Endothelial cell of umbilical vein (primary cell): ENCODE measurements at regions not wholly inside any gene's neighbourhood (a gene's known extent, or its start where the extent isn't known, plus 50 kb on each side); places are given as distances from the start of the nearest gene placed in this dataset.

Experiments used
- BruUV-seq: library from RNA; stranded (reverse); fragments of 400-500 nt; replicated peaks from 2 replicates; lab custom pipeline; 2021; lab: Mats Ljungman, UMichigan
- CTCF ChIA-PET: fragments of 300-600, 350-600 bp; sonication (Branson Sonifier 250); formaldehyde crosslinking; loops from one replicate; lab custom pipeline; 2021; ENCODE audit warnings: antibody characterized with exemption, inconsistent platforms; lab: Charles Lee
- POLR2A ChIA-PET: fragments of 300-600, 350-600 bp; sonication (Branson Sonifier 250); formaldehyde crosslinking; loops from one replicate; lab custom pipeline; 2021; ENCODE audit warnings: antibody characterized with exemption, inconsistent platforms; lab: Charles Lee
- DNase-seq: peaks from one replicate; pipeline ENCODE4 v3.0.0-alpha.2; 2011; ENCODE audit warnings: low read depth, low spot score
- FAIRE-seq: peaks from 2 replicates; lab custom pipeline; 2011; peaks lifted over from hg19 to GRCh38; lab: Jason Lieb, UNC
- H2AFZ ChIP-seq: 2 replicates; pipeline ENCODE4 v1.6.0; 2012; ENCODE audit warnings: low read depth, low read length, control low read depth, inconsistent platforms
- H3K27ac ChIP-seq: 2 replicates; pipeline ENCODE4 v1.5.1; 2011; ENCODE audit warnings: low read depth, mild to moderate bottlenecking, control low read depth, low read length, moderate library complexity; ENCODE audit not compliant: insufficient read depth
- H3K27me3 ChIP-seq, 2 experiments: 2 replicates each; pipeline versions ENCODE4 v1.6.0 to v1.6.1; 2011; ENCODE audit warnings: low read length in 2 of 2, mixed read lengths in 1 of 2; ENCODE audit not compliant: control insufficient read depth in 2 of 2, insufficient read depth in 2 of 2
- H3K36me3 ChIP-seq, 2 experiments: 2 replicates in 1 of 2; 3 replicates in 1 of 2; pipeline ENCODE4 v1.5.1; 2011; ENCODE audit warnings: low read length in 2 of 2, mild to moderate bottlenecking in 1 of 2, moderate library complexity in 1 of 2; ENCODE audit not compliant: control insufficient read depth in 2 of 2, insufficient read depth in 2 of 2; ENCODE audit errors: extremely low read depth in 1 of 2
- H3K4me1 ChIP-seq: 3 replicates; pipeline ENCODE4 v1.5.1; 2011; ENCODE audit warnings: mild to moderate bottlenecking, low read length; ENCODE audit not compliant: control insufficient read depth, insufficient read depth; ENCODE audit errors: extremely low read depth
- H3K4me2 ChIP-seq: 2 replicates; pipeline ENCODE4 v1.6.1; 2011; ENCODE audit warnings: low read length, control low read depth, mixed read lengths; ENCODE audit not compliant: insufficient read depth
- H3K4me3 ChIP-seq, 3 experiments: fragments of 200-600 bp in 1 of 3; sonication (generic), shearing (Covaris generic) in 1 of 3; replicated peaks in 1 of 3; 2 replicates each; pipeline ENCODE4 v1.5.1; 2011 to 2016; ENCODE audit warnings: control low read depth in 3 of 3, low read length in 3 of 3, mild to moderate bottlenecking in 2 of 3, inconsistent platforms in 1 of 3, low read depth in 1 of 3, moderate library complexity in 1 of 3; ENCODE audit not compliant: insufficient read depth in 1 of 3
- H3K79me2 ChIP-seq: 2 replicates; pipeline ENCODE4 v1.6.0; 2012; ENCODE audit warnings: low read length, inconsistent platforms; ENCODE audit not compliant: control insufficient read depth, insufficient read depth
- H3K9ac ChIP-seq: replicated peaks from 2 replicates; pipeline ENCODE3; 2011; ENCODE audit warnings: low read length, control low read depth; ENCODE audit not compliant: insufficient read depth; ENCODE audit errors: extremely low read depth
- H3K9me1 ChIP-seq: replicated peaks from 3 replicates; pipeline ENCODE4 v1.6.0; 2011; ENCODE audit warnings: mild to moderate bottlenecking, low read length; ENCODE audit not compliant: control insufficient read depth, insufficient read depth; ENCODE audit errors: extremely low read depth
- H3K9me3 ChIP-seq: replicated peaks from 2 replicates; pipeline ENCODE4 v1.5.1; 2012; ENCODE audit warnings: low read length, inconsistent platforms; ENCODE audit not compliant: control insufficient read depth, insufficient read depth
- H4K20me1 ChIP-seq: replicated peaks from 2 replicates; pipeline ENCODE3; 2011; ENCODE audit warnings: mild to moderate bottlenecking, low read length; ENCODE audit not compliant: control insufficient read depth, insufficient read depth; ENCODE audit errors: extremely low read depth
- EZH2 ChIP-seq: IDR thresholded peaks from 2 replicates; pipeline ENCODE4 v1.6.1; 2012; ENCODE audit warnings: borderline replicate concordance, low read depth, mild to moderate bottlenecking, moderate library complexity, low read length, inconsistent platforms; ENCODE audit not compliant: severe bottlenecking
- FOS ChIP-seq: IDR thresholded peaks from 2 replicates; pipeline ENCODE4 v1.6.1; 2011; ENCODE audit warnings: mild to moderate bottlenecking, low read length, moderate library complexity, borderline replicate concordance; ENCODE audit not compliant: insufficient read depth
- GATA2 ChIP-seq: IDR thresholded peaks from 2 replicates; pipeline ENCODE4 v1.7.0; 2011; ENCODE audit warnings: low read depth, mild to moderate bottlenecking, moderate library complexity, mixed read lengths, low read length; ENCODE audit not compliant: insufficient read length, insufficient read depth
- JUN ChIP-seq: IDR thresholded peaks from 2 replicates; pipeline ENCODE4 v1.6.1; 2011; ENCODE audit warnings: borderline replicate concordance, low read depth; ENCODE audit not compliant: insufficient read length, insufficient read depth
- MYC ChIP-seq: IDR thresholded peaks from one replicate; pipeline ENCODE4 v1.6.1; 2011; ENCODE audit warnings: mild to moderate bottlenecking, low read depth, low read length
- POLR2A ChIP-seq: IDR thresholded peaks from 2 replicates; pipeline ENCODE4 v1.6.1; 2012; ENCODE audit warnings: low read depth, mild to moderate bottlenecking, control low read depth, low read length
- POLR2AphosphoS5 ChIP-seq: IDR thresholded peaks from 2 replicates; pipeline ENCODE4 v1.6.1; 2012; ENCODE audit warnings: low read depth, mild to moderate bottlenecking, control low read depth, low read length, moderate library complexity; ENCODE audit not compliant: insufficient read depth
- dilution Hi-C: fragments of 300-500 bp; cut with MboI; formaldehyde crosslinking; loops from one replicate; pipeline ENCODE4 v1.15.0; 2019; ENCODE audit warnings: low sequenced_read_pairs; ENCODE audit not compliant: extremely low pct_ligation_motif_present
- intact Hi-C: fragments of 100-400 bp; cut with micrococcal nuclease; formaldehyde crosslinking; loops from one replicate; pipeline ENCODE4 v1.10.0; 2022
- TF ChIP-seq, protein P1 (sequence below), 2 donors: IDR thresholded peaks; 1 replicate in 1 of 2; 2 replicates in 1 of 2; pipeline ENCODE4 v1.5.1; 2011; ENCODE audit warnings: low read length in 2 of 2, mild to moderate bottlenecking in 2 of 2, moderate library complexity in 2 of 2, control low read depth in 1 of 2, inconsistent platforms in 1 of 2, low read depth in 1 of 2; ENCODE audit not compliant: insufficient read depth in 1 of 2; ENCODE audit errors: extremely low read depth in 1 of 2
- TF ChIP-seq, protein P2 (sequence below): IDR thresholded peaks from 2 replicates; pipeline ENCODE4 v1.6.1; 2011; ENCODE audit not compliant: insufficient read depth, insufficient read length

DNA sequence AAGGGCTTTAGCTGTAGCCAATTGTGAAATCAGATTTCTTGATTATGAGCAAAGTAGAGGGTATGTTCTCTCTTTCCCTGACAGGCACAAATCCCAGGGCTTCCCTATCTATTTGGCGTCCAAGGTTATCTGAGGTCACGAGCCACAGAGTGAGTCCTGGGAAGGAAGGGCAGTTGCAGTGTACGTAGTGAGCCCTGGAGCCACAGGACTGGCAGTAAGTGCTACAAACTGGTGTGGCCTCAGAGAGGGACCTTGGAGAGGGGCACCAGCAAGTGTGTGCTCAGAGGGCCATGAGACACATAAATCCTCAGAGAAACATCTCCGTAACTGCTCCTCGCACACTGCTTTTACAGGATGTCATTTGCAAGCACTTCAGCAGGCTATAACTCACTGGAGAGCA is 115.5 kb upstream of the SH3BP4 start:
- Histone ChIP-seq H4K20me1 (no peaks in the 10 kb centered on the region), H3K9me1 (no peaks in the 10 kb centered on the region), H3K4me2 (no peak overlapping the region), H3K4me3 (no peak overlapping the region), H3K36me3 (no peaks in the 10 kb centered on the region), H3K9me3 (no peaks in the 10 kb centered on the region), H2AFZ (no peak overlapping the region), H3K79me2 (no peaks in the 10 kb centered on the region), H3K27me3 (no peaks in the 10 kb centered on the region), H3K9ac (no peak overlapping the region), H3K4me1 (peaks cover 18% of the 10 kb centered on the region), H3K27ac (no peak overlapping the region)
- no TSS peak for BruUV-seq
- FAIRE-seq, result peak; percentile 8
- ChIA-PET CTCF (interaction anchor here (2.1 kb wide), 1 partner anchor 13 kb away, joined by 7 read pairs; no protein-coding TSS in a partner anchor), POLR2A (no interaction called here)
- TF ChIP-seq POLR2AphosphoS5, result no peak
- TF ChIP-seq MYC, result no peak
- no peak for TF ChIP-seq POLR2A
- TF ChIP-seq, protein P1, sequence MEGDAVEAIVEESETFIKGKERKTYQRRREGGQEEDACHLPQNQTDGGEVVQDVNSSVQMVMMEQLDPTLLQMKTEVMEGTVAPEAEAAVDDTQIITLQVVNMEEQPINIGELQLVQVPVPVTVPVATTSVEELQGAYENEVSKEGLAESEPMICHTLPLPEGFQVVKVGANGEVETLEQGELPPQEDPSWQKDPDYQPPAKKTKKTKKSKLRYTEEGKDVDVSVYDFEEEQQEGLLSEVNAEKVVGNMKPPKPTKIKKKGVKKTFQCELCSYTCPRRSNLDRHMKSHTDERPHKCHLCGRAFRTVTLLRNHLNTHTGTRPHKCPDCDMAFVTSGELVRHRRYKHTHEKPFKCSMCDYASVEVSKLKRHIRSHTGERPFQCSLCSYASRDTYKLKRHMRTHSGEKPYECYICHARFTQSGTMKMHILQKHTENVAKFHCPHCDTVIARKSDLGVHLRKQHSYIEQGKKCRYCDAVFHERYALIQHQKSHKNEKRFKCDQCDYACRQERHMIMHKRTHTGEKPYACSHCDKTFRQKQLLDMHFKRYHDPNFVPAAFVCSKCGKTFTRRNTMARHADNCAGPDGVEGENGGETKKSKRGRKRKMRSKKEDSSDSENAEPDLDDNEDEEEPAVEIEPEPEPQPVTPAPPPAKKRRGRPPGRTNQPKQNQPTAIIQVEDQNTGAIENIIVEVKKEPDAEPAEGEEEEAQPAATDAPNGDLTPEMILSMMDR (IDR thresholded peaks at IDR 0.05; ENCODE audit: extremely low read depth in 1 of 2, insufficient read depth in 1 of 2, low read depth in 1 of 2, low read length in 2 of 2), result no peak
- TF ChIP-seq FOS, result no peak
- no peak for TF ChIP-seq JUN
- TF ChIP-seq EZH2, result no peak
- TF ChIP-seq, protein P2, sequence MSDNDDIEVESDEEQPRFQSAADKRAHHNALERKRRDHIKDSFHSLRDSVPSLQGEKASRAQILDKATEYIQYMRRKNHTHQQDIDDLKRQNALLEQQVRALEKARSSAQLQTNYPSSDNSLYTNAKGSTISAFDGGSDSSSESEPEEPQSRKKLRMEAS, result no peak
- no peak for TF ChIP-seq GATA2
- dilution Hi-C loops, result no loop called here
- intact Hi-C loops, result no loop called here
- no peak for DNase-seq
